GM23338 (cell line): ENCODE measurements at regions not wholly inside any gene's neighbourhood (a gene's known extent, or its start where the extent isn't known, plus 50 kb on each side); places are given as distances from the start of the nearest gene placed in this dataset.

Experiments used
- ATAC-seq: fragments of 200-7000 bp; cut with Tn5 transposase; 3 replicates; pipeline ENCODE4 v1.9.1; 2020
- DNase-seq: peaks from one replicate; pipeline ENCODE4 v3.0.0-alpha.2; 2015; ENCODE audit warnings: low spot score
- H2AFZ ChIP-seq: fragments of 200-600 bp; sonication (generic); 2 replicates; pipeline ENCODE4 v1.8.0; 2016; ENCODE audit warnings: antibody characterized with exemption, mild to moderate bottlenecking, moderate library complexity
- H3F3A ChIP-seq: fragments of 200-600 bp; sonication (generic); replicated peaks from 2 replicates; pipeline ENCODE4 v1.8.0; 2017; ENCODE audit warnings: antibody characterized with exemption, mixed run types, low read depth
- H3K27ac ChIP-seq: fragments of 200-600 bp; sonication (generic); 2 replicates; pipeline ENCODE4 v1.6.1; 2016; ENCODE audit warnings: low read depth
- H3K27me3 ChIP-seq: fragments of 200-600 bp; sonication (generic); 2 replicates; pipeline ENCODE4 v1.8.0; 2016; ENCODE audit warnings: mild to moderate bottlenecking, mixed run types, moderate library complexity; ENCODE audit not compliant: insufficient read depth
- H3K36me3 ChIP-seq: fragments of 200-600 bp; sonication (generic); 2 replicates; pipeline ENCODE4 v1.8.0; 2016; ENCODE audit warnings: mild to moderate bottlenecking; ENCODE audit not compliant: insufficient read depth
- H3K4me1 ChIP-seq: fragments of 200-600 bp; sonication (generic); 2 replicates; pipeline ENCODE4 v1.8.0; 2016; ENCODE audit warnings: mild to moderate bottlenecking, moderate library complexity; ENCODE audit not compliant: insufficient read depth
- H3K4me2 ChIP-seq: fragments of 200-600 bp; sonication (generic); 2 replicates; pipeline ENCODE4 v1.7.1; 2017; ENCODE audit warnings: mixed run types
- H3K4me3 ChIP-seq: fragments of 200-600 bp; sonication (generic); 2 replicates; pipeline ENCODE4 v1.6.1; 2016; ENCODE audit warnings: mixed run types
- H3K79me2 ChIP-seq: fragments of 200-600 bp; sonication (generic); replicated peaks from 2 replicates; pipeline ENCODE4 v1.8.0; 2017; ENCODE audit warnings: mild to moderate bottlenecking; ENCODE audit not compliant: insufficient read depth
- H3K9me2 ChIP-seq: fragments of 200-600 bp; sonication (generic); 2 replicates; pipeline ENCODE4 v1.8.0; 2017; ENCODE audit not compliant: insufficient read depth
- H4K20me1 ChIP-seq: fragments of 200-600 bp; sonication (generic); replicated peaks from 2 replicates; pipeline ENCODE4 v1.8.0; 2017; ENCODE audit warnings: mild to moderate bottlenecking; ENCODE audit not compliant: insufficient read depth
- H3K27ac Mint-ChIP-seq: 2 replicates; pipeline ENCODE4 v1.8.0; 2020; ENCODE audit warnings: inconsistent platforms, mild to moderate bottlenecking, moderate library complexity, mixed read lengths
- H3K27me3 Mint-ChIP-seq: 3 replicates; pipeline ENCODE4 v1.8.0; 2022; ENCODE audit warnings: low read depth, mild to moderate bottlenecking, moderate library complexity, mixed read lengths, inconsistent platforms; ENCODE audit not compliant: insufficient read depth, poor library complexity
- H3K36me3 Mint-ChIP-seq: 3 replicates; pipeline ENCODE4 v1.8.0; 2021; ENCODE audit warnings: low read depth, mild to moderate bottlenecking, inconsistent platforms, moderate library complexity, mixed read lengths
- H3K4me1 Mint-ChIP-seq: 3 replicates; pipeline ENCODE4 v1.8.0; 2020; ENCODE audit warnings: mild to moderate bottlenecking, inconsistent platforms, mixed read lengths
- H3K4me3 Mint-ChIP-seq: 3 replicates; pipeline ENCODE4 v1.8.0; 2021; ENCODE audit warnings: moderate library complexity, mild to moderate bottlenecking, inconsistent platforms, mixed read lengths
- H3K9me3 Mint-ChIP-seq: 3 replicates; pipeline ENCODE4 v1.8.0; 2020; ENCODE audit warnings: moderate library complexity, mild to moderate bottlenecking, inconsistent platforms, mixed read lengths
- CREB1 ChIP-seq: fragments of 250-450 bp; sonication (Bioruptor Pico); IDR thresholded peaks from 2 replicates; pipeline ENCODE4 v1.5.0; 2020; ENCODE audit warnings: low read depth, mild to moderate bottlenecking, moderate library complexity
- CTCF ChIP-seq, 2 experiments: fragments of 200-600 bp in 1 of 2; sonication (generic) in 1 of 2; conservative IDR thresholded peaks; 2 replicates each; pipeline versions ENCODE4 v1.5.1 to v1.6.1; 2016 to 2017; ENCODE audit warnings: antibody characterized with exemption in 2 of 2, low read depth in 2 of 2, mild to moderate bottlenecking in 2 of 2, moderate library complexity in 1 of 2
- ETS1 ChIP-seq: IDR thresholded peaks from 2 replicates; pipeline ENCODE4 v1.6.1; 2016; ENCODE audit warnings: antibody characterized with exemption
- EZH2 ChIP-seq: fragments of 200-600 bp; sonication (generic); IDR thresholded peaks from one replicate; pipeline ENCODE4 v1.8.0; 2017; ENCODE audit warnings: antibody characterized with exemption, mild to moderate bottlenecking, low read depth; ENCODE audit not compliant: unreplicated experiment
- EZH2phosphoT487 ChIP-seq: fragments of 200-600 bp; sonication (generic); IDR thresholded peaks from one replicate; pipeline ENCODE4 v1.8.1; 2018; ENCODE audit warnings: antibody characterized with exemption; ENCODE audit not compliant: unreplicated experiment
- JUNB ChIP-seq: IDR thresholded peaks from one replicate; pipeline ENCODE4 v1.6.1; 2016; ENCODE audit warnings: antibody characterized with exemption; ENCODE audit not compliant: unreplicated experiment
- NANOG ChIP-seq: IDR thresholded peaks from 2 replicates; pipeline ENCODE4 v1.6.1; 2016; ENCODE audit warnings: antibody characterized with exemption, borderline replicate concordance
- POLR2AphosphoS5 ChIP-seq: IDR thresholded peaks from 2 replicates; pipeline ENCODE4 v1.6.1; 2016; ENCODE audit warnings: antibody characterized with exemption, low read depth
- REST ChIP-seq: IDR thresholded peaks from one replicate; pipeline ENCODE4 v1.6.1; 2018; ENCODE audit warnings: antibody characterized with exemption; ENCODE audit not compliant: unreplicated experiment
- STAT1 ChIP-seq: IDR thresholded peaks from one replicate; pipeline ENCODE4 v1.6.1; 2016; ENCODE audit warnings: antibody characterized with exemption; ENCODE audit not compliant: unreplicated experiment
- ZNF114 ChIP-seq: fragments of 250-450 bp; sonication (Bioruptor Pico); IDR thresholded peaks from 2 replicates; pipeline ENCODE4 v1.5.0; 2020; ENCODE audit warnings: mild to moderate bottlenecking, moderate library complexity
- ZNF331 ChIP-seq: fragments of 250-450 bp; sonication (Bioruptor Pico); IDR thresholded peaks from 2 replicates; pipeline ENCODE4 v1.5.0; 2020; ENCODE audit warnings: low read depth, mild to moderate bottlenecking, moderate library complexity

GRCh38 chr15:93631958-93632618 is 543.1 kb upstream of the RGMA start:
- ATAC-seq (no peak), DNase-seq (no peak)
- Histone ChIP-seq H4K20me1 (no peaks in the 10 kb centered on the region), H3K36me3 (no peaks in the 10 kb centered on the region), H3K4me1 (0 out of 2 replicates have a peak, but pooled peaks cover 4% of the 10 kb centered on the region), H3F3A (no peaks in the 10 kb centered on the region), H3K4me2 (no peak overlapping the region), H3K9me2 (no peaks in the 10 kb centered on the region), H3K79me2 (no peaks in the 10 kb centered on the region), H3K27me3 (no peaks in the 10 kb centered on the region), H3K4me3 (no peak overlapping the region), H3K27ac (no peak overlapping the region), H2AFZ (no peak overlapping the region)
- Mint-ChIP-seq H3K27me3 (peaks cover 2% of the 10 kb centered on the region), H3K4me1 (no peaks in the 10 kb centered on the region), H3K27ac (no peak overlapping the region), H3K4me3 (no peak overlapping the region), H3K9me3 (no peaks in the 10 kb centered on the region), H3K36me3 (no peaks in the 10 kb centered on the region)
- no peak for TF ChIP-seq ZNF331 (CRISPR knock-in tag)
- TF ChIP-seq STAT1: no peak

- Histone ChIP-seq H4K20me1 (no peaks in the 10 kb centered on the region), H2AFZ (peak overlapping the region; percentile 83), H3K27me3 (no peaks in the 10 kb centered on the region), H3K4me2 (no peak overlapping the region), H3K4me3 (no peak overlapping the region), H3K9me2 (peaks cover 3% of the 10 kb centered on the region; the same call in 1 of the 2 replicates), H3K36me3 (no peaks in the 10 kb centered on the region), H3K27ac (no peak overlapping the region), H3F3A (no peaks in the 10 kb centered on the region), H3K4me1 (no peaks in the 10 kb centered on the region), H3K79me2 (no peaks in the 10 kb centered on the region)
- DNase-seq (no peak), ATAC-seq (peak; percentile 52; the same call in 2 of the 3 replicates)
- Mint-ChIP-seq H3K4me1 (peaks cover 8% of the 10 kb centered on the region), H3K9me3 (no peaks in the 10 kb centered on the region), H3K27me3 (peaks cover 8% of the 10 kb centered on the region), H3K4me3 (no peak overlapping the region), H3K27ac (no peak overlapping the region), H3K36me3 (no peaks in the 10 kb centered on the region; the same call in 2 of the 3 replicates)
- TF ChIP-seq NANOG: no peak
- no peak for TF ChIP-seq STAT1
- no peak for TF ChIP-seq EZH2
- no peak for TF ChIP-seq EZH2phosphoT487
- TF ChIP-seq REST: no peak
- TF ChIP-seq CTCF (conservative IDR thresholded peaks at IDR 0.05; ENCODE audit: low read depth in 2 of 2): no peak
- no peak for TF ChIP-seq CREB1
- TF ChIP-seq POLR2AphosphoS5: no peak
- no peak for TF ChIP-seq ZNF331 (CRISPR knock-in tag)
- no peak for TF ChIP-seq JUNB
- no peak for TF ChIP-seq ETS1
- no peak for TF ChIP-seq ZNF114 (CRISPR knock-in tag)
Measured at GRCh38 chr15:93619597-93619996, 530.6 kb upstream of the RGMA start.
